OCI-LY1 (cell line): ENCODE measurements at regions not wholly inside any gene's neighbourhood (a gene's known extent, or its start where the extent isn't known, plus 50 kb on each side); places are given as distances from the start of the nearest gene placed in this dataset.

Source experiments
- H2AFZ ChIP-seq: fragments of 200-600 bp; sonication (generic), shearing (Covaris generic); 2 replicates; pipeline ENCODE4 v1.6.0; 2014; ENCODE audit warnings: antibody characterized with exemption, mild to moderate bottlenecking, low read length
- H3F3A ChIP-seq: fragments of 200-600 bp; sonication (generic), shearing (Covaris generic); 2 replicates; pipeline ENCODE4 v1.6.0; 2014; ENCODE audit warnings: mild to moderate bottlenecking, antibody characterized with exemption, low read length, moderate library complexity; ENCODE audit not compliant: insufficient read depth
- H3K27ac ChIP-seq: fragments of 200-600 bp; sonication (generic); 2 replicates; pipeline ENCODE4 v1.5.1; 2014; ENCODE audit warnings: low read length, mixed run types, mild to moderate bottlenecking, low read depth; ENCODE audit not compliant: poor library complexity, severe bottlenecking
- H3K27me3 ChIP-seq: fragments of 200-600 bp; sonication (generic); 2 replicates; pipeline ENCODE4 v1.6.0; 2014; ENCODE audit warnings: antibody characterized with exemption, mild to moderate bottlenecking, low read length, moderate library complexity; ENCODE audit not compliant: insufficient read depth
- H3K36me3 ChIP-seq: fragments of 200-600 bp; sonication (generic); 2 replicates; pipeline ENCODE4 v1.6.1; 2014; ENCODE audit warnings: mild to moderate bottlenecking, antibody characterized with exemption, low read length, moderate library complexity, mixed read lengths; ENCODE audit not compliant: insufficient read depth
- H3K4me1 ChIP-seq: fragments of 200-600 bp; sonication (generic); 2 replicates; pipeline ENCODE4 v1.5.1; 2014; ENCODE audit warnings: mild to moderate bottlenecking, low read length, moderate library complexity; ENCODE audit not compliant: insufficient read depth, severe bottlenecking
- H3K4me2 ChIP-seq: fragments of 200-600 bp; sonication (generic), shearing (Covaris generic); 2 replicates; pipeline ENCODE4 v1.6.1; 2014; ENCODE audit warnings: low read length
- H3K4me3 ChIP-seq: fragments of 200-600 bp; sonication (generic); 2 replicates; pipeline ENCODE4 v1.5.1; 2014; ENCODE audit warnings: low read length, low read depth, mild to moderate bottlenecking, mixed read lengths; ENCODE audit not compliant: poor library complexity, severe bottlenecking
- H3K79me2 ChIP-seq: fragments of 200-600 bp; shearing (Covaris generic); 2 replicates; pipeline ENCODE4 v1.6.1; 2016; ENCODE audit warnings: mixed run types, low read length, mixed read lengths; ENCODE audit not compliant: insufficient read depth
- H3K9ac ChIP-seq: fragments of 200-600 bp; sonication (generic), shearing (Covaris generic); 2 replicates; pipeline ENCODE4 v1.6.1; 2014; ENCODE audit warnings: mild to moderate bottlenecking, low read length, mixed read lengths
- H3K9me2 ChIP-seq: fragments of 200-600 bp; sonication (generic), shearing (Covaris generic); 2 replicates; pipeline ENCODE4 v1.6.1; 2014; ENCODE audit warnings: low read depth, mild to moderate bottlenecking, low read length, mixed read lengths
- H3K9me3 ChIP-seq: fragments of 200-600 bp; shearing (Covaris generic); 2 replicates; pipeline ENCODE4 v1.6.1; 2014; ENCODE audit warnings: low read length, mixed read lengths
- H4K20me1 ChIP-seq: fragments of 200-600 bp; sonication (generic), shearing (Covaris generic); 2 replicates; pipeline ENCODE4 v1.6.0; 2016; ENCODE audit warnings: mild to moderate bottlenecking, low read length; ENCODE audit not compliant: insufficient read depth
- EZH2 ChIP-seq: fragments of 200-600 bp; sonication (generic), shearing (Covaris generic); IDR thresholded peaks from 2 replicates; pipeline ENCODE4 v1.8.0; 2017; ENCODE audit warnings: borderline replicate concordance, mixed run types, mild to moderate bottlenecking, antibody characterized with exemption, low read length, moderate library complexity, mixed read lengths
- TF ChIP-seq, protein P1 (sequence below): fragments of 200-600 bp; sonication (generic), shearing (Covaris generic); IDR thresholded peaks from 2 replicates; pipeline ENCODE4 v1.5.1; 2017; ENCODE audit warnings: mild to moderate bottlenecking, antibody characterized with exemption, low read length, moderate library complexity, mixed read lengths

- H3F3A ChIP-seq, result no peaks in the 10 kb centered on the region
- no peak for TF ChIP-seq EZH2
- TF ChIP-seq, protein P1, sequence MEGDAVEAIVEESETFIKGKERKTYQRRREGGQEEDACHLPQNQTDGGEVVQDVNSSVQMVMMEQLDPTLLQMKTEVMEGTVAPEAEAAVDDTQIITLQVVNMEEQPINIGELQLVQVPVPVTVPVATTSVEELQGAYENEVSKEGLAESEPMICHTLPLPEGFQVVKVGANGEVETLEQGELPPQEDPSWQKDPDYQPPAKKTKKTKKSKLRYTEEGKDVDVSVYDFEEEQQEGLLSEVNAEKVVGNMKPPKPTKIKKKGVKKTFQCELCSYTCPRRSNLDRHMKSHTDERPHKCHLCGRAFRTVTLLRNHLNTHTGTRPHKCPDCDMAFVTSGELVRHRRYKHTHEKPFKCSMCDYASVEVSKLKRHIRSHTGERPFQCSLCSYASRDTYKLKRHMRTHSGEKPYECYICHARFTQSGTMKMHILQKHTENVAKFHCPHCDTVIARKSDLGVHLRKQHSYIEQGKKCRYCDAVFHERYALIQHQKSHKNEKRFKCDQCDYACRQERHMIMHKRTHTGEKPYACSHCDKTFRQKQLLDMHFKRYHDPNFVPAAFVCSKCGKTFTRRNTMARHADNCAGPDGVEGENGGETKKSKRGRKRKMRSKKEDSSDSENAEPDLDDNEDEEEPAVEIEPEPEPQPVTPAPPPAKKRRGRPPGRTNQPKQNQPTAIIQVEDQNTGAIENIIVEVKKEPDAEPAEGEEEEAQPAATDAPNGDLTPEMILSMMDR, result no peak
- no peak overlapping the region for H2AFZ ChIP-seq
- H3K9ac ChIP-seq, result no peak overlapping the region
- no peaks in the 10 kb centered on the region for H3K27me3 ChIP-seq
- no peak overlapping the region for H3K4me3 ChIP-seq
- H3K27ac ChIP-seq, result no peak overlapping the region
- no peaks in the 10 kb centered on the region for H3K9me3 ChIP-seq
- H3K9me2 ChIP-seq, result no peaks in the 10 kb centered on the region
- no peaks in the 10 kb centered on the region for H3K4me1 ChIP-seq
- H3K36me3 ChIP-seq, result no peaks in the 10 kb centered on the region
- no peaks in the 10 kb centered on the region for H4K20me1 ChIP-seq
- no peaks in the 10 kb centered on the region for H3K79me2 ChIP-seq
- H3K4me2 ChIP-seq, result no peak overlapping the region
These were observed 166.5 kb downstream of the PHETA1 start for GRCh38 chr12:111202237-111202915.

DNA sequence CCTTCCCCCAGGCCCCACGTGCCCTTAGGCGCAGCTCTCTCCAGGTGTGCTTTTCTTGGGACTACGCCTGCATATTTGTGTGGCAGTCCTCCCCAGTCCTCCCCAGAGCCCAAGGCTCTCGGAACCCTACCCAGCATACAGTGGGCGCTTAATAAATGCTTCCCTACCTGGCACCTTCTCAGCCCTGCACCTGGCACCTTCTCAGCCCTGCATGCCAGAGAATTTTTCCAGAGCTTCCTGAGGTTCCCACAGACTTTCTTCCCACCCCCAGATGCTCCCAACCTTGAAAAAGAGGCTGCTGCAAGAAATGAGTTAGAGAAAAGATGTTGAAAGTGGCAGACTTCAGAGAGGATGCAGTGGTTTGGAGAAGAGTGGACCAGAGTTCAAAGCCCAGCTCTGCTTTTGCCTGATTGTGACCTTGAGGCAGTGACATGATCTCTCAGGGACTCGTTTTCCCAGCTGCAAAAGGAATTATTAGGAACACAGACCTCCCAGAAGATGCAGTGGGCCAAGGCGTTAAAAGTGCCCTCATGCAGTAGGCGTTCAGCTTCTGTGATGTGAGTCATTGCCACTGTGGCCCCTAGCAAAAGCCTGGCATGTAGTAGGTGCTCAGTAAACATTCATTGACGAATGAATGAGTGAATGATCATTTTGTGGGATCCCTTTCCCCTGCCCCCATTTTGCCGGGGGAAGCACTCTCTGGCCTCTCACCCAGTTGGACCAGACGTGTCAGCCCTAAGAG is 167.2 kb downstream of the PHETA1 start:
- TF ChIP-seq EZH2, result no peak
- TF ChIP-seq, protein P1, result no peak

GRCh38 chr12:111201036-111201435 is 167.9 kb downstream of the PHETA1 start:
- no peak overlapping the region for H3K27ac ChIP-seq
- no peak overlapping the region for H3K4me2 ChIP-seq
- no peak overlapping the region for H3K9ac ChIP-seq
- H3K9me3 ChIP-seq, result no peaks in the 10 kb centered on the region
- H3F3A ChIP-seq, result no peaks in the 10 kb centered on the region
- H3K9me2 ChIP-seq, result no peaks in the 10 kb centered on the region
- no peak overlapping the region for H2AFZ ChIP-seq
- H3K27me3 ChIP-seq, result no peaks in the 10 kb centered on the region
- no peaks in the 10 kb centered on the region for H3K4me1 ChIP-seq
- TF ChIP-seq, protein P1, result no peak
- TF ChIP-seq EZH2, result no peak
- no peaks in the 10 kb centered on the region for H4K20me1 ChIP-seq
- H3K36me3 ChIP-seq, result no peaks in the 10 kb centered on the region
- no peaks in the 10 kb centered on the region for H3K79me2 ChIP-seq
- no peak overlapping the region for H3K4me3 ChIP-seq

More for the DNA sequence above, 167.2 kb downstream of the PHETA1 start:
- Histone ChIP-seq H3K36me3 (no peaks in the 10 kb centered on the region), H3K27ac (no peak overlapping the region), H3K4me2 (no peak overlapping the region), H2AFZ (no peak overlapping the region), H3K4me1 (no peaks in the 10 kb centered on the region), H3F3A (no peaks in the 10 kb centered on the region), H4K20me1 (no peaks in the 10 kb centered on the region), H3K27me3 (no peaks in the 10 kb centered on the region), H3K9ac (no peak overlapping the region), H3K4me3 (no peak overlapping the region), H3K9me2 (no peaks in the 10 kb centered on the region), H3K79me2 (no peaks in the 10 kb centered on the region), H3K9me3 (no peaks in the 10 kb centered on the region)
